GM19099 (cell line): ENCODE measurements at regions not wholly inside any gene's neighbourhood (a gene's known extent, or its start where the extent isn't known, plus 50 kb on each side); places are given as distances from the start of the nearest gene placed in this dataset.

Experiments used
- POLR2A ChIP-seq: IDR thresholded peaks from 3 replicates; pipeline ENCODE4 v1.6.1; 2011; ENCODE audit warnings: low read depth; ENCODE audit not compliant: insufficient read length; ENCODE audit errors: extremely low read depth

- TF ChIP-seq POLR2A, result no peak
These were observed 149.3 kb downstream of the MRPL39 start for GRCh38 chr21:25457946-25458345.

- TF ChIP-seq POLR2A, result no peak
These were observed 149.9 kb downstream of the MRPL39 start for GRCh38 chr21:25457411-25457810.

GRCh38 chr21:25456672-25457071, 150.6 kb downstream of the MRPL39 start:
- no peak for TF ChIP-seq POLR2A

- no peak for TF ChIP-seq POLR2A
These were observed 153.8 kb downstream of the MRPL39 start for GRCh38 chr21:25453524-25453923.

GRCh38 chr21:25449950-25450349, 157.3 kb downstream of the MRPL39 start:
- TF ChIP-seq POLR2A, result no peak

- no peak for TF ChIP-seq POLR2A
These were observed 165.4 kb downstream of the MRPL39 start for GRCh38 chr21:25441835-25442234.

- TF ChIP-seq POLR2A, result no peak
These were observed 178.7 kb downstream of the MRPL39 start for GRCh38 chr21:25428537-25428936.

GRCh38 chr21:25427828-25428227, 179.5 kb downstream of the MRPL39 start:
- TF ChIP-seq POLR2A, result no peak

GRCh38 chr21:25426580-25426979, 180.7 kb downstream of the MRPL39 start:
- no peak for TF ChIP-seq POLR2A

GRCh38 chr21:25425156-25425555, 182.1 kb downstream of the MRPL39 start:
- peak; percentile 25 for TF ChIP-seq POLR2A

- TF ChIP-seq POLR2A, result no peak
These were observed 182.6 kb downstream of the MRPL39 start for GRCh38 chr21:25424634-25425033.

GRCh38 chr21:25424048-25424447, 183.2 kb downstream of the MRPL39 start:
- no peak for TF ChIP-seq POLR2A

- TF ChIP-seq POLR2A, result peak; percentile 38
These were observed 184.4 kb downstream of the MRPL39 start for GRCh38 chr21:25422610-25423608.

- peak; percentile 72 for TF ChIP-seq POLR2A
These were observed 185.8 kb downstream of the MRPL39 start for GRCh38 chr21:25421321-25422028.

GRCh38 chr21:25420831-25421230, 186.4 kb downstream of the MRPL39 start:
- TF ChIP-seq POLR2A, result no peak

- no peak for TF ChIP-seq POLR2A
These were observed 190.6 kb downstream of the MRPL39 start for GRCh38 chr21:25416669-25417068.
